ENCODE measurements at regions not wholly inside any gene's neighbourhood (a gene's known extent, or its start where the extent isn't known, plus 50 kb on each side); places are given as distances from the start of the nearest gene placed in this dataset.

GRCh38 chr4:22573198-22573597 lies 57.3 kb upstream of the ADGRA3 start:
- H3K9ac ChIP-seq (ENCODE audit: insufficient read length, low read depth): no peak overlapping the region
- DNase-seq (ENCODE audit: low read depth, low spot score): no peak
- H3K27me3 ChIP-seq (ENCODE audit: insufficient read depth, insufficient read length): no peaks in the 10 kb centered on the region
- no peaks in the 10 kb centered on the region for H3K36me3 ChIP-seq (ENCODE audit: insufficient read depth, insufficient read length, low read length)
- H3K4me3 ChIP-seq (ENCODE audit: insufficient read length, low read depth): no peak overlapping the region
- TF ChIP-seq ZNF274 (IDR thresholded peaks at IDR 0.05; ENCODE audit: low read depth, low read length) (no peak), SUZ12 (IDR thresholded peaks at IDR 0.05; ENCODE audit: extremely low read depth, insufficient read depth, insufficient read length) (no peak), YY1 (IDR thresholded peaks at IDR 0.05; ENCODE audit: insufficient read depth, insufficient read length) (no peak)
- no peaks in the 10 kb centered on the region for H3K4me1 ChIP-seq (ENCODE audit: insufficient read depth, insufficient read length)
- H3K9me3 ChIP-seq (ENCODE audit: insufficient read depth, low read length): no peaks in the 10 kb centered on the region; the same call in 1 of the 2 replicates

- Histone ChIP-seq H3K4me1 (ENCODE audit: insufficient read depth, insufficient read length) (no peaks in the 10 kb centered on the region), H3K9me3 (ENCODE audit: insufficient read depth, low read length) (no peaks in the 10 kb centered on the region; the same call in 1 of the 2 replicates), H3K36me3 (ENCODE audit: insufficient read depth, insufficient read length, low read length) (no peaks in the 10 kb centered on the region), H3K9ac (ENCODE audit: insufficient read length, low read depth) (no peak overlapping the region), H3K27me3 (ENCODE audit: insufficient read depth, insufficient read length) (no peaks in the 10 kb centered on the region), H3K4me3 (ENCODE audit: insufficient read length, low read depth) (no peak overlapping the region)
- no peak for TF ChIP-seq SUZ12 (IDR thresholded peaks at IDR 0.05; ENCODE audit: extremely low read depth, insufficient read depth, insufficient read length)
- no peak for DNase-seq (ENCODE audit: low read depth, low spot score)
Observed at GRCh38 chr4:22573641-22574040, 57.8 kb upstream of the ADGRA3 start.

DNA sequence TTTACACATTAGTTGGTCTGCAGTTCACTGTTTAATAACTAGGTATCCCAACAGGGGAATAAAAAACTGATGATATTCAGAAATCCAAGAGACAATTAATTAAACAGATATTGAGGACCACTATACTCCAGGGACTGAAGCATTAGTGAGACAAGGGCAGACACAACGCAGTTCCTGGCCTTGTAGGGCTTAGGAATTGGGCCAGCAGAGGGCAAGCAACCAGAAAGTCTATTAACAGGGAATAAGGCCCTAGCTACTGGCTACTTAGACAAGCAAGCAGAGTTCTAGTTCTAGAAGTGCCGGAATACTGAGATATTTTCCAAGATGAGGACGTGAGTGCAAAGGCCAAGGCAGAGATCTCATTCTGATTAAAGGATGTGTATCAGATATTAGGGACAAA lies 58.6 kb upstream of the ADGRA3 start:
- Histone ChIP-seq H3K36me3 (ENCODE audit: insufficient read depth, insufficient read length, low read length) (no peaks in the 10 kb centered on the region), H3K4me3 (ENCODE audit: insufficient read length, low read depth) (no peak overlapping the region), H3K4me1 (ENCODE audit: insufficient read depth, insufficient read length) (no peaks in the 10 kb centered on the region), H3K27me3 (ENCODE audit: insufficient read depth, insufficient read length) (no peaks in the 10 kb centered on the region), H3K9ac (ENCODE audit: insufficient read length, low read depth) (no peak overlapping the region), H3K9me3 (ENCODE audit: insufficient read depth, low read length) (no peaks in the 10 kb centered on the region)
- no peak for DNase-seq (ENCODE audit: low read depth, low spot score)
- TF ChIP-seq SUZ12 (IDR thresholded peaks at IDR 0.05; ENCODE audit: extremely low read depth, insufficient read depth, insufficient read length) (no peak), ZNF274 (IDR thresholded peaks at IDR 0.05; ENCODE audit: low read depth, low read length) (no peak), YY1 (IDR thresholded peaks at IDR 0.05; ENCODE audit: insufficient read depth, insufficient read length) (no peak)

DNA sequence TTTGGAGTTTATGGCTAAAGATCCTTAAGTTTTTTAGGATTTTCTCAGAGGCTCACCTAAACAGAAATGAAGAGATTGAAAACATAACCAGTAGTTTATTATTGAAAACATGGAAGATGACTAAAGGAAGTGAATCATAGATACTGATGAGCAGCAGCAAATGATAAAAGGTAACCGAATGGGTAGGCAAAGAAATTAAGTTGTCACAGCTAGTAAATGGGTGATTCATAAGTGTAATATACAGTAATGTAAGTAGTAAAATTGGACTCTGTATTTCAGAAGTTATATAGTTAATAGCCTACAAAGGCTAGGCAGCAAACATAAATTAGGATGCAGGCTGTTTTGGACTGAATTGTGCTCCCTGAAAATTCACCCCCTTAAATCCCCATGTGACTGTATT lies 59.0 kb upstream of the ADGRA3 start:
- H3K36me3 ChIP-seq (ENCODE audit: insufficient read depth, insufficient read length, low read length): no peaks in the 10 kb centered on the region
- H3K4me1 ChIP-seq (ENCODE audit: insufficient read depth, insufficient read length): no peaks in the 10 kb centered on the region
- no peaks in the 10 kb centered on the region for H3K27me3 ChIP-seq (ENCODE audit: insufficient read depth, insufficient read length)
- no peak overlapping the region for H3K9ac ChIP-seq (ENCODE audit: insufficient read length, low read depth)
- no peak overlapping the region for H3K4me3 ChIP-seq (ENCODE audit: insufficient read length, low read depth)
- DNase-seq (ENCODE audit: low read depth, low spot score): no peak
- H3K9me3 ChIP-seq (ENCODE audit: insufficient read depth, low read length): no peaks in the 10 kb centered on the region
- TF ChIP-seq ZNF274 (IDR thresholded peaks at IDR 0.05; ENCODE audit: low read depth, low read length) (no peak), YY1 (IDR thresholded peaks at IDR 0.05; ENCODE audit: insufficient read depth, insufficient read length) (no peak), SUZ12 (IDR thresholded peaks at IDR 0.05; ENCODE audit: extremely low read depth, insufficient read depth, insufficient read length) (no peak)

GRCh38 chr4:22587253-22587652 lies 71.4 kb upstream of the ADGRA3 start:
- H3K9ac ChIP-seq (ENCODE audit: insufficient read length, low read depth): no peak overlapping the region
- no peak for DNase-seq (ENCODE audit: low read depth, low spot score)
- H3K9me3 ChIP-seq (ENCODE audit: insufficient read depth, low read length): no peaks in the 10 kb centered on the region
- no peaks in the 10 kb centered on the region for H3K4me1 ChIP-seq (ENCODE audit: insufficient read depth, insufficient read length)
- TF ChIP-seq ZNF274 (IDR thresholded peaks at IDR 0.05; ENCODE audit: low read depth, low read length) (no peak), YY1 (IDR thresholded peaks at IDR 0.05; ENCODE audit: insufficient read depth, insufficient read length) (no peak), SUZ12 (IDR thresholded peaks at IDR 0.05; ENCODE audit: extremely low read depth, insufficient read depth, insufficient read length) (no peak)
- H3K36me3 ChIP-seq (ENCODE audit: insufficient read depth, insufficient read length, low read length): no peaks in the 10 kb centered on the region
- H3K4me3 ChIP-seq (ENCODE audit: insufficient read length, low read depth): no peak overlapping the region
- no peaks in the 10 kb centered on the region for H3K27me3 ChIP-seq (ENCODE audit: insufficient read depth, insufficient read length)

DNA sequence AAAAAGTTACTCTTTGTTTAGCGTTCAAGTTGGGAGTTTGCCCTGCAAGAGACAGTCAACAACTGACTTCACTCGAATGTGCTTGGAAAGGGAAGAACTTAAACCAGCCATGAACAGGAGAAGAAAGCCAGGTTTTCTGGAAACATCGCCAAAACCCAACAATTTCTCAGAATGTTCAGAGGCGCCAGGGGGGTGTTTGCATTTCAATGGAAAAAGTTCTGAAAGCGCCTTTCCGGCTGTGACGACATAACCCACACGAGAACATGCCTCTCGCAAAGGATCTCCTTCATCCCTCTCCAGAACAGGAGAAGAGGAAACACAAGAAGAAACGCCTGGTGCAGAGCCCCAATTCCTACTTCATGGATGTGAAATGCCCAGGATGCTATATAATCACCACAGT lies 78.1 kb upstream of the ADGRA3 start:
- no peaks in the 10 kb centered on the region for H3K4me1 ChIP-seq (ENCODE audit: insufficient read depth, insufficient read length)
- no peaks in the 10 kb centered on the region for H3K9me3 ChIP-seq (ENCODE audit: insufficient read depth, low read length)
- no peaks in the 10 kb centered on the region for H3K27me3 ChIP-seq (ENCODE audit: insufficient read depth, insufficient read length)
- H3K36me3 ChIP-seq (ENCODE audit: insufficient read depth, insufficient read length, low read length): no peaks in the 10 kb centered on the region
- no peak overlapping the region for H3K4me3 ChIP-seq (ENCODE audit: insufficient read length, low read depth)
- DNase-seq (ENCODE audit: low read depth, low spot score): no peak
- TF ChIP-seq YY1 (IDR thresholded peaks at IDR 0.05; ENCODE audit: insufficient read depth, insufficient read length) (no peak), ZNF274 (IDR thresholded peaks at IDR 0.05; ENCODE audit: low read depth, low read length) (no peak), SUZ12 (IDR thresholded peaks at IDR 0.05; ENCODE audit: extremely low read depth, insufficient read depth, insufficient read length) (no peak)
- H3K9ac ChIP-seq (ENCODE audit: insufficient read length, low read depth): no peak overlapping the region

- no peak for DNase-seq (ENCODE audit: low read depth, low spot score)
- peaks cover 2% of the 10 kb centered on the region for H3K4me1 ChIP-seq (ENCODE audit: insufficient read depth, insufficient read length)
- TF ChIP-seq YY1 (IDR thresholded peaks at IDR 0.05; ENCODE audit: insufficient read depth, insufficient read length) (no peak), ZNF274 (IDR thresholded peaks at IDR 0.05; ENCODE audit: low read depth, low read length) (no peak), SUZ12 (IDR thresholded peaks at IDR 0.05; ENCODE audit: extremely low read depth, insufficient read depth, insufficient read length) (no peak)
- no peak overlapping the region for H3K4me3 ChIP-seq (ENCODE audit: insufficient read length, low read depth)
- H3K27me3 ChIP-seq (ENCODE audit: insufficient read depth, insufficient read length): no peaks in the 10 kb centered on the region
- no peaks in the 10 kb centered on the region for H3K36me3 ChIP-seq (ENCODE audit: insufficient read depth, insufficient read length, low read length)
- H3K9ac ChIP-seq (ENCODE audit: insufficient read length, low read depth): no peak overlapping the region
- no peaks in the 10 kb centered on the region for H3K9me3 ChIP-seq (ENCODE audit: insufficient read depth, low read length)
Observed at GRCh38 chr4:22595684-22596083, 79.8 kb upstream of the ADGRA3 start.

DNA sequence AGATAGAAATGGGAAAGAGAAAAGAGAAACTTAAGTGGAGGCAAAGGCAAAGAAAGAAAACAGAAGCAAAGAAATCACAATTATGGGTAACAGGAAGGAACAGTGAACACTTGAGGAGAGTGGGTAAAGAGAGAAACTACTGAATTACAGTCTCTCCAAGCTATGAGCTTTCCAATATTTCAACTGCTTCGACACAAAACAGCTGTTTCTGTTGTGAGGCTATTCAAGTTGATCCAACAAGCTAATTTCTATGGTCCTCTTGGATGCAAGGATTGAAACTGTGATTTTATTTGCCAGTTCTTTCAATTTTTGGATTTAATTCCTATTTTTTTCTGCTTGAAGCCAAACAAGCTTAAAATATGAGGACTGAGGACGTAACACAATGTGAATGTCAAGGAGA lies 80.5 kb upstream of the ADGRA3 start:
- Histone ChIP-seq H3K4me1 (ENCODE audit: insufficient read depth, insufficient read length) (peaks cover 2% of the 10 kb centered on the region), H3K27me3 (ENCODE audit: insufficient read depth, insufficient read length) (no peaks in the 10 kb centered on the region), H3K4me3 (ENCODE audit: insufficient read length, low read depth) (no peak overlapping the region), H3K9me3 (ENCODE audit: insufficient read depth, low read length) (no peaks in the 10 kb centered on the region), H3K9ac (ENCODE audit: insufficient read length, low read depth) (no peak overlapping the region), H3K36me3 (ENCODE audit: insufficient read depth, insufficient read length, low read length) (no peaks in the 10 kb centered on the region)
- TF ChIP-seq ZNF274 (IDR thresholded peaks at IDR 0.05; ENCODE audit: low read depth, low read length): no peak
- no peak for DNase-seq (ENCODE audit: low read depth, low spot score)

All from NT2/D1 (cell line).